ENCODE measurements at regions not wholly inside any gene's neighbourhood (a gene's known extent, or its start where the extent isn't known, plus 50 kb on each side); places are given as distances from the start of the nearest gene placed in this dataset.

DNA sequence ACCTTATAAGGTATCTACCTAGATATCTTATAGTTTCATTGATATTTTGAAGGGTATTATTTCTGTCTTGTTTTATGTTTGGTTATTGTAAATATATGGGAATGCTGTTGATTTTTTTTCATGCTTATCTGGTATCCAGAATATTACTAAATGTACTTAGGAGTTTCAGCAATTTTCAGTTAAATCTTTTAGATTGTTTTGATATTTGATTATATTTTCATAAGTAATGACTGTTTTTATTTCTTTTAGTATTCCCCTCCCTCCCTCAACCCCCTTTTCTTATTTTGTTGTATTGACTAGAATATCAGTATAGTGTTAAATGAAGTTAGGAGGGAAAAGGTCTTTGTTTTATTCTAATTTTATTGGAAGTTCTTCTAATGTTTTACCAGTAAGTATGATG lies 344.4 kb upstream of the PROX1 start:
- H3K4me3 ChIP-seq (ENCODE audit: low read depth, low read length) = no peak overlapping the region
- TF ChIP-seq, protein P1, sequence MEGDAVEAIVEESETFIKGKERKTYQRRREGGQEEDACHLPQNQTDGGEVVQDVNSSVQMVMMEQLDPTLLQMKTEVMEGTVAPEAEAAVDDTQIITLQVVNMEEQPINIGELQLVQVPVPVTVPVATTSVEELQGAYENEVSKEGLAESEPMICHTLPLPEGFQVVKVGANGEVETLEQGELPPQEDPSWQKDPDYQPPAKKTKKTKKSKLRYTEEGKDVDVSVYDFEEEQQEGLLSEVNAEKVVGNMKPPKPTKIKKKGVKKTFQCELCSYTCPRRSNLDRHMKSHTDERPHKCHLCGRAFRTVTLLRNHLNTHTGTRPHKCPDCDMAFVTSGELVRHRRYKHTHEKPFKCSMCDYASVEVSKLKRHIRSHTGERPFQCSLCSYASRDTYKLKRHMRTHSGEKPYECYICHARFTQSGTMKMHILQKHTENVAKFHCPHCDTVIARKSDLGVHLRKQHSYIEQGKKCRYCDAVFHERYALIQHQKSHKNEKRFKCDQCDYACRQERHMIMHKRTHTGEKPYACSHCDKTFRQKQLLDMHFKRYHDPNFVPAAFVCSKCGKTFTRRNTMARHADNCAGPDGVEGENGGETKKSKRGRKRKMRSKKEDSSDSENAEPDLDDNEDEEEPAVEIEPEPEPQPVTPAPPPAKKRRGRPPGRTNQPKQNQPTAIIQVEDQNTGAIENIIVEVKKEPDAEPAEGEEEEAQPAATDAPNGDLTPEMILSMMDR (IDR thresholded peaks at IDR 0.05; ENCODE audit: insufficient read depth, low read depth, low read length, missing control alignments) = no peak
- DNase-seq (ENCODE audit: low read depth) = no peak

DNA sequence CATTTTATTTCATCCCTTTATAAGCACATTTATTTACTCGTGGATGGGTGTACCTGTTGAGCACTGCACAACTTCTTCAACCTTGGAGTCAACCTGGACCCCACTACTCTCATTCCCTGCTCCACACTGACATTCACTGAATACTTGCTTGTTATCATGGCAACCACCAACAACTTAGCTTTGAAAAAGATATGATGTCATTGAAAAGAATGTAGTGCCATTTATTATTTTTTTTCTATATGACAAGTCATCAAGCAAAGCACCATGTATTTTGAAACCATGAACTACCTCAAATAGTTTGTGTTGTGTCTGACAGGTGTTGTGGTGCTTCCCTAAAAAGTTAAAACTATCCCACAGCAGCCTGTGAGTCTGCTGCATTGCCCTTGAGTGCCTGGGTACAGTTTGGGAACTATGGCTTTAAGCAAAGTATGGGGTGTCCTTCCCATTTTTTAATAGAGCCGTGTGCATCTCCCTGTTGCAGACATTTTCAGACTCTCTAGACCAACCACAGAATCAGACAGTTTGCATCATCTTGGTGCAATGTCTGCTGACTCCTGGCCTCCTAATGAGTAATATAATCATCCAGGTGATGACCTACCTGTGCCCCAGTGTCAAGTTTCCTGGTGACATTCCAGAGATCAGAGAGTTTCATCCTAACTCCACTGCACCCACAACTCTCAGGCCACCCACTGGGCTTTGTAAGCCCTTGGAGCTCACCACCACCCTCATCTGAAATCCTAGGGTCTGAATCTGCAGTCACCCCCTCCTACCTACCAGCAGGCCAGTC lies 339.7 kb upstream of the PROX1 start:
- TF ChIP-seq, protein P1 (IDR thresholded peaks at IDR 0.05; ENCODE audit: insufficient read depth, low read depth, low read length, missing control alignments) = no peak
- no peak overlapping the region for H3K4me3 ChIP-seq (ENCODE audit: low read depth, low read length)
- no peak for DNase-seq (ENCODE audit: low read depth)

DNA sequence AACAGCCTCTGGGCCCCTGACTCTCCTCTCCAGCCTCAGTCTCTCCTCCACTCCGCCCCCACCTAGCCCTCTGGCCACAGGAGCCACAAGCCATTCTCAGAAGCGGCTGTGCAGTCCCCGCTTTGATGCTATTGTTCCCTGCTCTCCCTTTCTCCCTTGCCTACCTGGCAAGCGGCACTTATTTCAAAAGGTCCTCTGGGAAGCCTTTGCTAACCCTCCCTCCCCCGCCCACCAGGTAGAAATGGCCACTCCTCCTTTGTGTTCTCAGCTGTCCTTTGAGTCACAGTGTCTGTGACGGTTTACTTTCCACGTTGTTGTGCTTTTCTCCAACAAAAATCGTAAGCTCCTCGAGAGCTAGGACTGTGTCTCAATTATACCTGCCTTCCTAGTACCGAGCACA lies 338.4 kb upstream of the PROX1 start:
- H3K4me3 ChIP-seq (ENCODE audit: low read depth, low read length) = no peak overlapping the region
- TF ChIP-seq, protein P1 (IDR thresholded peaks at IDR 0.05; ENCODE audit: insufficient read depth, low read depth, low read length, missing control alignments) = no peak
- DNase-seq (ENCODE audit: low read depth) = no peak

DNA sequence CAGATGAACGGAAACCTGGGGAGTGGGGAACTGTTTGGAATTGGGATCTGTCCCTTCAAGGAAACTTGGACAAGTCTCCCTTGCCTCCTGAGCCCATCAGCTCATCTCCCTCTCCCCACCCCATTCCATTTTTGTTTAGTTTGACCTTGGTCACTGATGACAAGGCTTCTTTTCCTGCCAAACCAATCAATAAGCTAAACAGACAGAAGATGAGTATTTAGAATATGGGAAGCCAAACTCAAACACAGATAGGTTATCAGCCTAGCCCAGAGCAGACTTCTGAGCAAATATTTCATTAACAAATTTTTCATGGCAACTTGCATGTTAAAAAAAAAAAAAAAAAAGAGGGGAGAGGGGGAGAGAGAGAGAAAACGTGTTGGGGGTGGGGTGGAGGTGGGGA lies 337.2 kb upstream of the PROX1 start:
- no peak for DNase-seq (ENCODE audit: low read depth)
- TF ChIP-seq, protein P1 (IDR thresholded peaks at IDR 0.05; ENCODE audit: insufficient read depth, low read depth, low read length, missing control alignments) = no peak
- no peak overlapping the region for H3K4me3 ChIP-seq (ENCODE audit: low read depth, low read length)

DNA sequence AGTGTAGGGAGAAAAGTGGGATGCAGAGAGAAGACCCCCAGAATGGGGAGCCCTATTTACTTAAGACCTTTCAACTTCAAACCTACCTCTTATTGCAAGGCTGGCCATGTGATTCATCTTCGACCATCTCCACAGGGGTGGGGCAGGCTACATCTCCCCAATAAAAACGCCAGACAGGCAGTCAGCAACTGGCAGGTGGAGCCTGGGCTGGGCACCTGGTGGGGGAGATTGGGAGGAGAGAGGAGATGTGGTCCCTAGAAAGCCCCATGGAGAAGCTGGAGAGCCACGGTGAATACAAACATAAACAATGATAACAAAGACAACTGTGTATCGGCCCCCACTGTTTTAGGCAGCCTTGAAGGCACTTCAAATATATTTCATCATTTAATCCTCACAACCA lies 336.7 kb upstream of the PROX1 start:
- TF ChIP-seq, protein P1 (IDR thresholded peaks at IDR 0.05; ENCODE audit: insufficient read depth, low read depth, low read length, missing control alignments) = no peak

DNA sequence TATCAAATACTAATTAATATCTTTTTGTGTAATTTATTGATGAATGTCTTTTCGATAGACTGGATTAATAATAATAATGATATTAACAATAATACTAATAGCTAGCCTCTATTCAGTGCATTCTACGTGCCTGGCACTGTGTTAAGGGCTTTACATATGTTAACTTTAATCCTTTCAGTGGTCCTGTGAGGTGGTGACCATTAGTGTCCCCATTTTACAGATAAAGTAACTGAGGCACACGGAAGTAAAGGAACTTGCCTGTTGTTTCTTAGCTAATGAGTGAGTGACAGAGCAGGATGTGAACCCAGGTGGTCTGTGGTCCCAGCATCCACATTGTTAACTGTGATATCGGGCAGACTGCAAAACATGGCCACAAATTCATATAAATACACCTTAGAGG lies 335.7 kb upstream of the PROX1 start:
- no peak overlapping the region for H3K4me3 ChIP-seq (ENCODE audit: low read depth, low read length)
- DNase-seq (ENCODE audit: low read depth) = no peak
- TF ChIP-seq, protein P1 (IDR thresholded peaks at IDR 0.05; ENCODE audit: insufficient read depth, low read depth, low read length, missing control alignments) = no peak

More for the DNA sequence above, 336.7 kb upstream of the PROX1 start:
- H3K4me3 ChIP-seq (ENCODE audit: low read depth, low read length) = no peak overlapping the region
- DNase-seq (ENCODE audit: low read depth) = no peak

DNA sequence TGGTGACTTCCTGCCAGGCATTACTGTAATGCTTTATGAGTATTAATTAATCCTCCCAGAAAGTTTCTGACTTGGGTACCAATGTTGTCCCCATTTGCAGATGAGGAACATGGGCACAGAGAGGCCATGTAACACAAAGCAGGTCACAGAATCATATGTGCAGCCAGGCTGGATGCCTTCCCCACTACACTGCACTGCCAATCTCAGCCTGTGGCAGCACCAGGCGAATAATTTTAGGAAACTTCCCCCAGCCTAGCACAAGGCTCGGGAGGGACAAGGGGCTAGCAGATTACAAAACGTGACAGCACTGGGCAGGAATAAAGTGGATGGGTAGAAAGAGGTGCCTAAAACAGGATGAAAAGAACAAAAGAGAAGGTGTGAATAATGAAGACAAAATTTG lies 331.7 kb upstream of the PROX1 start:
- no peak overlapping the region for H3K4me3 ChIP-seq (ENCODE audit: low read depth, low read length)
- TF ChIP-seq, protein P1 (IDR thresholded peaks at IDR 0.05; ENCODE audit: insufficient read depth, low read depth, low read length, missing control alignments) = no peak
- no peak for DNase-seq (ENCODE audit: low read depth)

Measured in GM12865 (cell line).